SKM-1 (cell line): ENCODE measurements at regions not wholly inside any gene's neighbourhood (a gene's known extent, or its start where the extent isn't known, plus 50 kb on each side); places are given as distances from the start of the nearest gene placed in this dataset.

ENCODE experiments used
- DNase-seq: peaks from one replicate; lab custom pipeline; 2025; ENCODE audit not compliant: unreplicated experiment; lab: John Stamatoyannopoulos, UW

GRCh38 chr16:6031567-6031966 lies 934.0 kb upstream of the EEF2KMT start:
- DNase-seq = no peak

GRCh38 chr16:6031102-6031501 lies 933.5 kb upstream of the EEF2KMT start:
- no peak for DNase-seq

- DNase-seq = no peak
These were observed 930.1 kb upstream of the EEF2KMT start for GRCh38 chr16:6027733-6028132.

GRCh38 chr16:6023449-6023848 lies 925.9 kb upstream of the EEF2KMT start:
- no peak for DNase-seq

GRCh38 chr16:6021276-6021943 lies 923.8 kb upstream of the EEF2KMT start:
- no peak for DNase-seq

- DNase-seq = no peak
These were observed 922.8 kb upstream of the EEF2KMT start for GRCh38 chr16:6020162-6020985.

- no peak for DNase-seq
These were observed 921.9 kb upstream of the EEF2KMT start for GRCh38 chr16:6019490-6019991.

- DNase-seq = no peak
These were observed 921.4 kb upstream of the EEF2KMT start for GRCh38 chr16:6018848-6019489.

GRCh38 chr16:6016530-6017184 lies 919.1 kb upstream of the EEF2KMT start:
- DNase-seq = no peak

GRCh38 chr16:6012716-6013115 lies 915.1 kb upstream of the EEF2KMT start:
- no peak for DNase-seq

- no peak for DNase-seq
These were observed 911.6 kb upstream of the EEF2KMT start for GRCh38 chr16:6009151-6009550.

- no peak for DNase-seq
These were observed 911.1 kb upstream of the EEF2KMT start for GRCh38 chr16:6008670-6009069.

GRCh38 chr16:5993356-5993755 lies 895.8 kb upstream of the EEF2KMT start:
- no peak for DNase-seq

GRCh38 chr16:5982979-5983378 lies 885.4 kb upstream of the EEF2KMT start:
- DNase-seq = no peak

GRCh38 chr16:5979905-5980550 lies 882.4 kb upstream of the EEF2KMT start:
- DNase-seq = no peak

GRCh38 chr16:5977329-5977728 lies 879.7 kb upstream of the EEF2KMT start:
- DNase-seq = no peak

GRCh38 chr16:5972747-5973146 lies 875.2 kb upstream of the EEF2KMT start:
- DNase-seq = no peak

GRCh38 chr16:5971924-5972323 lies 874.3 kb upstream of the EEF2KMT start:
- no peak for DNase-seq

- no peak for DNase-seq
These were observed 873.5 kb upstream of the EEF2KMT start for GRCh38 chr16:5971106-5971505.

GRCh38 chr16:5966004-5966403 lies 868.4 kb upstream of the EEF2KMT start:
- DNase-seq = no peak

GRCh38 chr16:5965321-5965720 lies 867.7 kb upstream of the EEF2KMT start:
- DNase-seq = no peak
